Stimulated activated CD4-positive, alpha-beta T cell treated with anti-CD3 and anti-CD28 coated beads, Interleukin-1b, Interleukin-23, amount 100 ng/mL, for 1 hour (primary cell): ENCODE measurements at regions not wholly inside any gene's neighbourhood (a gene's known extent, or its start where the extent isn't known, plus 50 kb on each side); places are given as distances from the start of the nearest gene placed in this dataset.
"Not testable (repeated sequence)": the region's sequence is repeated elsewhere in the genome, so short reads cannot be mapped to it uniquely, and the experiment has no call there.

Experiments used
- DNase-seq, 2 donors: peaks; one replicate each; pipeline ENCODE4 v3.0.0-alpha.2; 2020; ENCODE audit warnings: low read depth in 2 of 2

DNA sequence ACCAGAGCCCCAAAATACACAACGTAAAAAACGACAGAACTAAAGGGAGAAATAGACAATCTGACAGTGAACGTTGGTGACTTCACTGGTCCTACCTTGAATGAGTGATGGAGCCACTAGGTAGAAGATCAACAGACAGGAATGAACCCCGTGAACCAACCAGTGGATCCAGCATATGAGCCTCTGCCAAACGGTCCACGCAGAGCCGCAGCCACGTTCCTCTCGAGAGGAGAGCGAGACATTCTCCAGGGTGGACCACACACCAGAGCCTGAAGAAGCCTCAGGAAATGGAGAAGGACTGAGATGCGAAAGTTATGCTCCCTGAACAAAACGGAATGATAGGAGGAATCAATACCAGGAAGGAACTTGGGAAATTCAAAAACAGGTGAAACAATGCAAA is 178.4 kb downstream of the RTP5 start:
- DNase-seq: no peak

- DNase-seq: no peak
Measured at GRCh38 chr2:242048479-242048878, 178.9 kb downstream of the RTP5 start.

GRCh38 chr2:242049492-242049891 is 180.0 kb downstream of the RTP5 start:
- DNase-seq: not testable (repeated sequence)

DNA sequence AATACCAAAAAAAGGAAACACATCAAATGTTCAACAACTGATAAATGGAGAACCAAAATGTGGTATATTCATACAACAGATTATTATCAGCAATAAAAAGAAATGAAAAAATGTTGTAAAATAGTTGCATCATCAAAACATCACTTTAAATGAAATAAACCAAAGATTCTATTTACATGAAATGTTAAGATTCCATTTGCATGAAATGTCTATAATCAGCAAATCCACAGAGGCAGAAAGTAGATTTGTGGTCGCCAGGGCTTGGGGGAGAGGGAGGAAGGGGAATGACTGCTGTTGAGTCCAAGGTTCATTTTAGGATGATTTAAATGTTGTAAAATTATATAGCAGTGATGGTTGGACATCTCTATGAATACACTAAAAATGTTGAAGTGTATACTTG is 181.9 kb downstream of the RTP5 start:
- DNase-seq: no peak

DNA sequence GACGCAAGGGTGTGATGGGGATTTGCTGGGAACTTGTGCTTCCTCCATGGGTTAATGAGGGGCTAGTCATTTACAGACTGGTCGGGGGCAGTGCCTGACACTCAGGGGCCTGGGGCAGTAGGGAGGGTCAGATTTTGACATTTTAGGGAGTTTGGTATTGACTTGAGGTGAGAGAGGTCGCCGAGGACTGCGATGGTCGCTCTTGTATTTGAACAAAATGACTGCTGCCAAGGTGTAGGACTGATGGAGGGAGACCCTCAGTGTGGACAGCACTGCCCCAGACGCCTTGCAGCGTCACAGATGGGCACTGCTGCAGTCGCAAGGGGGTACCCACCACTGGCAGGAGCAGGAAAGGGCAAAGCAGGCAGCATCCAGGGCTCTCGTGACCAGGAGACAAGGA is 182.9 kb downstream of the RTP5 start:
- DNase-seq: no peak

GRCh38 chr2:242053921-242054320 is 184.4 kb downstream of the RTP5 start:
- no peak for DNase-seq

DNA sequence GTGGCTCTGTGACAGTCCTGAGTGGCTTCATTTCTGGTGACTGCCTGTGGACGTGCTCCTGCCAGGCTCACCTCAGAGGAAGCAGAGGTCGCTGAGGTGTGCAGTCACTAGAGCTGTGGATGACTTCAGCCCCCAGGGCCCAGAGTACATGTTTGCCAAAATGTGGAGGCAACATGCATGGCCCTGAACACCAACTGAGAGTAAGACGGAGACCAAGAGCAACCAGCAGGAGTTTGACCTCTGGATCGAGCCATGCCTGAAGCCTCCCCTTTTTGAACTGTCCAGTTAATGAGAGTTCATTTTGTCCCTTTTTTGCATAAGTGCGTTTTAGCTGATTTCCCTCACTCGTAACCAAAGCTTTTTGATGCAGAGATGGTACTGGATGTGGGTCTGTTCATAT is 184.9 kb downstream of the RTP5 start:
- DNase-seq: no peak

GRCh38 chr2:242054881-242055801 is 185.6 kb downstream of the RTP5 start:
- no peak for DNase-seq

GRCh38 chr2:242056026-242056425 is 186.5 kb downstream of the RTP5 start:
- DNase-seq: no peak

- no peak for DNase-seq
Measured at GRCh38 chr2:242056785-242057184, 187.3 kb downstream of the RTP5 start.

DNA sequence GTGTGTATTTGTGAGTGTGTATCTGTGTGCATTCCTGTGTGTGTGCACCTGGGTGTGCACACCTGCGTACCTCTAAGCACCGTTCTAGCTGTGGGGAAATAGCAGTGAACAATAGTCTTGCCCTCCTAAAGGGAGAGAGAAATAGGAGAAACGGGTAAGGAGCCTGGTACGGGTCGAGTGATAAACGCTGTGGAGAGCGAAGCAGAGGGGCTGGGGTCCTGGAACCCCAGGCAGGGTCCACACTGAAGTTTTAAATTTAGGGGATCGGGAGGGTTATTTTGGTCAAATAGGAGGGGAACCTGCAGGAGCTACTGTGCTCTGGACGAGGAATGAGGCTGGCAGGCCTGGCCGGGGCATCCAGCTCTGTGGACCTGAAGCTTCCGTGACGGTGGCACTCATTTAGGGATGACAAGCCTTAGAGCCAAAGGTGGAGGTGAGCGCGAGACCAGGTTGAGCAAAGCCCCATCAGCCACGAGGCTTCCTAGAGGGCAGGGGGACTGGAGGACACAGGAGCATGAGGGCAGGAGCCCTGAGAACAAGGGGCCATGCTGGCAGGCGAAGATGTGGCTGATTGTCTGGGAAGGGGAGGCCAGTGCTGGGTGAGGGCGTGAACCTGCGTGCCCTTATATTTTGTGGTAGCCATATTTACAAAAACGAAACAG is 188.0 kb downstream of the RTP5 start:
- no peak for DNase-seq

DNA sequence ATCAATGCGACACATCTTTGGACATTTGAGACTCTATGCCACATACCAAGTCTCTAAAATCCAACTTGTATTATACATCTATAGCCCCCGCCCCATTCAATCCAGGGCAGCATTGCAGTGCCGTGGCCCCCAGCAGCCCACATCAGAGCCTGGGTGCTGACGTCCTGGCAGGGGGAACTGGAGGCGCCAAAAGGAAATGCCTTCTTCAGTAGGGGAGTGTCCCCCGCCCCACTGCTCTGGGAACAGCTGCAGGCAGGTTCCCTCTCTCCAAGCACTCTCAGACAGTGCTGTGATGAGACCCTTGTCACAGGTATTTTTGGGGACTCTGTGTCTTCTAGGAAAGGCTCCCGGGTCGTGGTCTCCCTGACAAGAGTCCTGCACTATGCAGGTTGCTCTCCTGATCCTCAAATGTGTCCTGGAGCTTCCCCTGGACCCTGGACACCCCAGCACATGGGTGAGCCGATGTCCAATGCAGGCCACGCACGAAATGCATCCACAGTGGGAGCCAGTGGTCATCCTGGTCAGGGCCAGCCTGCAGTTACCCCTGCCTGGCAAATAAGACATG is 188.7 kb downstream of the RTP5 start:
- no peak for DNase-seq

- DNase-seq: no peak
Measured at GRCh38 chr2:242059566-242059965, 190.0 kb downstream of the RTP5 start.

- DNase-seq: no peak
Measured at GRCh38 chr2:242060212-242060835, 190.8 kb downstream of the RTP5 start.

- DNase-seq: not testable (repeated sequence)
Measured at GRCh38 chr2:242061930-242062329, 192.4 kb downstream of the RTP5 start.

DNA sequence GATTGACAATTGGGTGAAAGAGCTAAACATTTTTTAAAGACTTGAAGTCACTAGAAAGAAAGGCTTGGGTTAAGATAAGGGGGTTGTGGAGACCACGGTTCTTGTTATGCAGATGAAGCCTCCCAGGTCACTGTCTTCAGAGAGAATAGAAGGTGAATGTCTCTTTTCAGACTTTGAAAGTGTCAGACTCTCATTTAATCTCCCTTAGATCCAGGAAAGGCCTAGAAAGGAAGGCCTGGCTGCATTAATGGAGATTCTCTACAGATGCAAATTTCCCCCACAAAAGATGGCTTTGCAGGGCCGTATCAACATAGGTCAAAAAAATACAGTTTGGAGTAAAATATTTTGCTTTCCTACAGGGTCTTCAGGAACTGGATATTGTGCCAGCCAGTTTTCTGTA is 193.9 kb downstream of the RTP5 start:
- no peak for DNase-seq

GRCh38 chr2:242063850-242064249 is 194.3 kb downstream of the RTP5 start:
- no peak for DNase-seq

- no peak for DNase-seq
Measured at GRCh38 chr2:242064364-242065250, 195.1 kb downstream of the RTP5 start.

DNA sequence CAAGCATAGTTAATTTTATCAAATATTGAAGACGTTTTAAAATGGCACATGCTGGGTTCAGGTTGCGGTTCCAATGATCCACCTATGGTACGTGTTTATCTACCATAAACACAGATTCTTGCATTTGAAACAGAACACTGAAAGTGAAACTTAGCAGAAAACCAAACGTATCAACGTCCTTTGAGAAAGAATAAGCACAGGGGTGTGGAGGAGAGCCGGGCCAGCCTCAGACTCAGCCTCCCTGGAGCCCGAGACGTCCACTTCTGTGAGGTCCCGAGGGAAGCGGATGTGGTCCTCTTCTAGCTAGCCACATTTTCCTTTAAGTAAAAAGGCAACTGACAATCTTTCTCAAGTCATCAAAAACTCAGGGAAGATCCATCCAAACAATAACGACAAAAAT is 195.9 kb downstream of the RTP5 start:
- no peak for DNase-seq

GRCh38 chr2:242069018-242069417 is 199.5 kb downstream of the RTP5 start:
- DNase-seq: no peak

DNA sequence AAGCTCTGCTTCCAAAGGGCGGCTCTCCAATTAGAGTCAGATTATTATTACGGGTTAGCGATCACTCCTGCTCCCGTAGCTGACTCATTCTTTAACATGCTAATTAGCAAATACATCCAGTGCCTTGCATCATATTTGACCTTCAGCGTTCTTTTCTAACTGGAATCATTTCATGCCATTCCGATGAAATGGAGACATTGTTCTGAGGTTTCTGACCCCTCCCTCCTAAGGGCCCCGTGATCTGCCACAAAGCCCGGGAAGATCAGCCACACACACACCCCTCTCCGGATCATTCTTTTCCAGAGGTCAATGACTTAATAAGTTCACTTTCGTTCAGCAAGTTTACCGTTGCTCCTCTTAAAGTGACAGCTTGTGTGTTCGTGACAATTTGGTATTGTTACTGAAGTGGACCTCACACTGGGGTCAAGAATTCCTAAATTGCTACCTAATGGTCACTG is 200.4 kb downstream of the RTP5 start:
- DNase-seq: not testable (repeated sequence)
